B cell (primary cell): ENCODE measurements at regions not wholly inside any gene's neighbourhood (a gene's known extent, or its start where the extent isn't known, plus 50 kb on each side); places are given as distances from the start of the nearest gene placed in this dataset.
"Not testable (repeated sequence)": the region's sequence is repeated elsewhere in the genome, so short reads cannot be mapped to it uniquely, and the experiment has no call there.

Experiments used
- EZH2 ChIP-seq: IDR thresholded peaks from 2 replicates; pipeline ENCODE4 v1.6.1; 2012; ENCODE audit warnings: borderline replicate concordance, low read depth, mild to moderate bottlenecking, moderate library complexity, low read length; ENCODE audit not compliant: insufficient read depth, poor library complexity, severe bottlenecking
- TF ChIP-seq, protein P1 (sequence below): fragments of 200-600 bp; IDR thresholded peaks from one replicate; pipeline ENCODE4 v1.8.0; 2022; ENCODE audit warnings: antibody characterized with exemption, mild to moderate bottlenecking

DNA sequence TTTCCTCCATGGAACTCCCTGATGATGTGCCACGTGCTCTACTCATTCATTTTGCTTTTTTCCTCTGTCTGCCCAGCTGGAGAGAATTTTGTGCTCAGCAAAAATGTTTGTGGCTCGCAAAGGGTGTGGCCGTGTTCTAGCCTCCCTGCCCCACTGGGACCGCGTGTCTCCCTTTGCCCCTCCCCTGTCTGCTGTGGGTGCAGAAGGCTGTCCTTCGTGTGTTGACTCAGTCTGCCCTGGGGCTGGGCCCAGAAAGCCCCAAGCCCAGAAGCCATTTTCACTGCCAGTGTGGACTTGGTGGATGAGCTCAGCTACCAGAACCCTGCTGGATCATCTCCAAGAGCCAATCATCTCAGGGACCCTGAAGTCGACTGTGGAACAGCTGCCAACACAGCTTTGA is 70.3 kb upstream of the GOLGA6L22 start:
- TF ChIP-seq, protein P1, sequence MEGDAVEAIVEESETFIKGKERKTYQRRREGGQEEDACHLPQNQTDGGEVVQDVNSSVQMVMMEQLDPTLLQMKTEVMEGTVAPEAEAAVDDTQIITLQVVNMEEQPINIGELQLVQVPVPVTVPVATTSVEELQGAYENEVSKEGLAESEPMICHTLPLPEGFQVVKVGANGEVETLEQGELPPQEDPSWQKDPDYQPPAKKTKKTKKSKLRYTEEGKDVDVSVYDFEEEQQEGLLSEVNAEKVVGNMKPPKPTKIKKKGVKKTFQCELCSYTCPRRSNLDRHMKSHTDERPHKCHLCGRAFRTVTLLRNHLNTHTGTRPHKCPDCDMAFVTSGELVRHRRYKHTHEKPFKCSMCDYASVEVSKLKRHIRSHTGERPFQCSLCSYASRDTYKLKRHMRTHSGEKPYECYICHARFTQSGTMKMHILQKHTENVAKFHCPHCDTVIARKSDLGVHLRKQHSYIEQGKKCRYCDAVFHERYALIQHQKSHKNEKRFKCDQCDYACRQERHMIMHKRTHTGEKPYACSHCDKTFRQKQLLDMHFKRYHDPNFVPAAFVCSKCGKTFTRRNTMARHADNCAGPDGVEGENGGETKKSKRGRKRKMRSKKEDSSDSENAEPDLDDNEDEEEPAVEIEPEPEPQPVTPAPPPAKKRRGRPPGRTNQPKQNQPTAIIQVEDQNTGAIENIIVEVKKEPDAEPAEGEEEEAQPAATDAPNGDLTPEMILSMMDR: not testable (repeated sequence)
- TF ChIP-seq EZH2: not testable (repeated sequence)
